DMS79 (cell line): ENCODE measurements at regions not wholly inside any gene's neighbourhood (a gene's known extent, or its start where the extent isn't known, plus 50 kb on each side); places are given as distances from the start of the nearest gene placed in this dataset.

Source experiments
- DNase-seq: peaks from one replicate; lab custom pipeline; 2025; lab: John Stamatoyannopoulos, UW

- no peak for DNase-seq
These were observed 252.8 kb upstream of the PLET1 start for GRCh38 chr11:112513417-112513816.

- peak; percentile 24 for DNase-seq
These were observed 253.5 kb upstream of the PLET1 start for GRCh38 chr11:112514011-112514740.

- DNase-seq = no peak
These were observed 255.6 kb upstream of the PLET1 start for GRCh38 chr11:112516261-112516660.

GRCh38 chr11:112516755-112517154, 256.1 kb upstream of the PLET1 start:
- DNase-seq = no peak

GRCh38 chr11:112518371-112518770, 257.7 kb upstream of the PLET1 start:
- no peak for DNase-seq

GRCh38 chr11:112519751-112520150, 259.1 kb upstream of the PLET1 start:
- no peak for DNase-seq

GRCh38 chr11:112520354-112520753, 259.7 kb upstream of the PLET1 start:
- DNase-seq = no peak

- DNase-seq = no peak
These were observed 261.9 kb upstream of the PLET1 start for GRCh38 chr11:112522536-112522935.

- DNase-seq = no peak
These were observed 262.4 kb upstream of the PLET1 start for GRCh38 chr11:112523031-112523430.

- no peak for DNase-seq
These were observed 262.8 kb upstream of the PLET1 start for GRCh38 chr11:112523477-112523876.

GRCh38 chr11:112523951-112524350, 263.3 kb upstream of the PLET1 start:
- DNase-seq = no peak

GRCh38 chr11:112524798-112525197, 264.1 kb upstream of the PLET1 start:
- DNase-seq = no peak

GRCh38 chr11:112525270-112525669, 264.6 kb upstream of the PLET1 start:
- DNase-seq = no peak

- DNase-seq = no peak
These were observed 265.4 kb upstream of the PLET1 start for GRCh38 chr11:112525844-112526590.

- no peak for DNase-seq
These were observed 266.2 kb upstream of the PLET1 start for GRCh38 chr11:112526699-112527416.

- DNase-seq = no peak
These were observed 268.4 kb upstream of the PLET1 start for GRCh38 chr11:112529071-112529470.

GRCh38 chr11:112532506-112532905, 271.8 kb upstream of the PLET1 start:
- no peak for DNase-seq

GRCh38 chr11:112533682-112534081, 273.0 kb upstream of the PLET1 start:
- DNase-seq = no peak

- DNase-seq = no peak
These were observed 273.5 kb upstream of the PLET1 start for GRCh38 chr11:112534208-112534607.

- DNase-seq = no peak
These were observed 276.4 kb upstream of the PLET1 start for GRCh38 chr11:112537026-112537425.

GRCh38 chr11:112537846-112538330, 277.2 kb upstream of the PLET1 start:
- DNase-seq = no peak

- DNase-seq = no peak
These were observed 278.0 kb upstream of the PLET1 start for GRCh38 chr11:112538534-112539280.
